ENCODE measurements at regions not wholly inside any gene's neighbourhood (a gene's known extent, or its start where the extent isn't known, plus 50 kb on each side); places are given as distances from the start of the nearest gene placed in this dataset.

DNA sequence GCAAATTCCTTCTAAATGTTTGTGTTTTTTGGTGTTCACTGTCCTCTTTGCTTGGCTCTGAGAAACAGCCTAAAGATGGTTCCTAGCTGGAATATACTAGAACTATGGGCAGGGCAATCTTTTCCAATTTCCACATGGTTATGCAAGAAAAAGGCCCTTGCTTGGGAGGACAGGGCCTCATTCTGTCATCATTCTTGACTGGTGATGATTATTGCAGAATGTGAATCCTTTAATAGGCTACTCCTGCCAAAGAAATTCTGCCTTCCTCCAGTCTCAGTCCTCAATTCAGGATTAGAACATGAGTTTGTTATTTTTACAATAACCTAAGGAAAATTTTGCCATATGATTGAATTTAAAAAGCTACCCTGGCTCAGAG is 218.7 kb downstream of the HNMT start:
- FAIRE-seq = no peak
- H3K36me3 ChIP-seq (ENCODE audit: control insufficient read depth in 2 of 3, insufficient read depth in 3 of 3, low read length in 3 of 3) = no peaks in the 10 kb centered on the region
- H3K4me1 ChIP-seq (ENCODE audit: control insufficient read depth in 2 of 3, insufficient read depth in 2 of 3, low read depth in 1 of 3, low read length in 3 of 3) = no peaks in the 10 kb centered on the region
- TF ChIP-seq, protein P1, sequence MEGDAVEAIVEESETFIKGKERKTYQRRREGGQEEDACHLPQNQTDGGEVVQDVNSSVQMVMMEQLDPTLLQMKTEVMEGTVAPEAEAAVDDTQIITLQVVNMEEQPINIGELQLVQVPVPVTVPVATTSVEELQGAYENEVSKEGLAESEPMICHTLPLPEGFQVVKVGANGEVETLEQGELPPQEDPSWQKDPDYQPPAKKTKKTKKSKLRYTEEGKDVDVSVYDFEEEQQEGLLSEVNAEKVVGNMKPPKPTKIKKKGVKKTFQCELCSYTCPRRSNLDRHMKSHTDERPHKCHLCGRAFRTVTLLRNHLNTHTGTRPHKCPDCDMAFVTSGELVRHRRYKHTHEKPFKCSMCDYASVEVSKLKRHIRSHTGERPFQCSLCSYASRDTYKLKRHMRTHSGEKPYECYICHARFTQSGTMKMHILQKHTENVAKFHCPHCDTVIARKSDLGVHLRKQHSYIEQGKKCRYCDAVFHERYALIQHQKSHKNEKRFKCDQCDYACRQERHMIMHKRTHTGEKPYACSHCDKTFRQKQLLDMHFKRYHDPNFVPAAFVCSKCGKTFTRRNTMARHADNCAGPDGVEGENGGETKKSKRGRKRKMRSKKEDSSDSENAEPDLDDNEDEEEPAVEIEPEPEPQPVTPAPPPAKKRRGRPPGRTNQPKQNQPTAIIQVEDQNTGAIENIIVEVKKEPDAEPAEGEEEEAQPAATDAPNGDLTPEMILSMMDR (IDR thresholded peaks at IDR 0.05; ENCODE audit: borderline replicate concordance, extremely low read depth, insufficient read depth) = no peak
- no peaks in the 10 kb centered on the region for H3K27me3 ChIP-seq (ENCODE audit: control insufficient read depth, insufficient read depth, low read length)
- no peak overlapping the region for H3K4me3 ChIP-seq (ENCODE audit: low read length in 3 of 3)
- H3K9me3 ChIP-seq (ENCODE audit: control insufficient read depth in 2 of 3, insufficient read depth in 1 of 3, low read length in 3 of 3) = no peaks in the 10 kb centered on the region
- DNase-seq = no peak
- H3K27ac ChIP-seq (ENCODE audit: low read depth in 2 of 2, low read length in 2 of 2) = no peak overlapping the region
- intact Hi-C loops (cut with DNase I) = no loop called here
- H3K9ac ChIP-seq (ENCODE audit: low read length in 3 of 3) = no peak overlapping the region

GRCh38 chr2:138183705-138184104 is 219.4 kb downstream of the HNMT start:
- Histone ChIP-seq H3K27me3 (ENCODE audit: control insufficient read depth, insufficient read depth, low read length) (no peaks in the 10 kb centered on the region), H3K4me3 (ENCODE audit: low read length in 3 of 3) (no peak overlapping the region), H3K27ac (ENCODE audit: low read depth in 2 of 2, low read length in 2 of 2) (no peak overlapping the region), H3K9ac (ENCODE audit: low read length in 3 of 3) (no peak overlapping the region), H3K9me3 (ENCODE audit: control insufficient read depth in 2 of 3, insufficient read depth in 1 of 3, low read length in 3 of 3) (no peaks in the 10 kb centered on the region), H3K36me3 (ENCODE audit: control insufficient read depth in 2 of 3, insufficient read depth in 3 of 3, low read length in 3 of 3) (no peaks in the 10 kb centered on the region), H3K4me1 (ENCODE audit: control insufficient read depth in 2 of 3, insufficient read depth in 2 of 3, low read depth in 1 of 3, low read length in 3 of 3) (no peaks in the 10 kb centered on the region)
- TF ChIP-seq, protein P1 (IDR thresholded peaks at IDR 0.05; ENCODE audit: borderline replicate concordance, extremely low read depth, insufficient read depth) = no peak
- DNase-seq (no peak), FAIRE-seq (no peak)
- intact Hi-C loops (cut with DNase I) = no loop called here

GRCh38 chr2:138184428-138184827 is 220.2 kb downstream of the HNMT start:
- H3K9ac ChIP-seq (ENCODE audit: low read length in 3 of 3) = no peak overlapping the region
- H3K4me1 ChIP-seq (ENCODE audit: control insufficient read depth in 2 of 3, insufficient read depth in 2 of 3, low read depth in 1 of 3, low read length in 3 of 3) = no peaks in the 10 kb centered on the region
- no peaks in the 10 kb centered on the region for H3K27me3 ChIP-seq (ENCODE audit: control insufficient read depth, insufficient read depth, low read length)
- no peak overlapping the region for H3K27ac ChIP-seq (ENCODE audit: low read depth in 2 of 2, low read length in 2 of 2)
- FAIRE-seq (no peak), DNase-seq (no peak)
- TF ChIP-seq, protein P1 (IDR thresholded peaks at IDR 0.05; ENCODE audit: borderline replicate concordance, extremely low read depth, insufficient read depth) = no peak
- intact Hi-C loops (cut with DNase I) = no loop called here
- no peaks in the 10 kb centered on the region for H3K36me3 ChIP-seq (ENCODE audit: control insufficient read depth in 2 of 3, insufficient read depth in 3 of 3, low read length in 3 of 3)
- no peak overlapping the region for H3K4me3 ChIP-seq (ENCODE audit: low read length in 3 of 3)
- no peaks in the 10 kb centered on the region for H3K9me3 ChIP-seq (ENCODE audit: control insufficient read depth in 2 of 3, insufficient read depth in 1 of 3, low read length in 3 of 3)

DNA sequence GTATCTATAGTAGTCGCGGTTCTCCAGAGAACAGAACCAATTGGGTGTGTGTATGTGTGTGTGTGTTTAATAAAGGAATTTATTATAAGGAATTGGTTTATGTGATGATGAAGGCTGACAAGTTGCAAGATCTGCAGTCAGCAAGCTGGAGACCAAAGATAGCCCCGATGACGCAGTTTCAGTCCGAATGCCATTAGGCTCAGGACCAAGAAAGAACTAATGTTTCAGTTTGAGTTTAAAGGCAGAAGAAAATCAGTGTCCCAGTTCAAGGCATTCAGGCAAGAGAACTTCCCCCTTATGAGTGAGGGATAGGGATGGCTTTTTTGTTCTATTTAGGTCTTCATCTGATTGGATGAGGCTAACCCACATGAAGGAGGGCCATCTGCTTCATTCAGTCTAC is 221.6 kb downstream of the HNMT start:
- H3K27ac ChIP-seq (ENCODE audit: low read depth in 2 of 2, low read length in 2 of 2) = no peak overlapping the region
- no peaks in the 10 kb centered on the region for H3K4me1 ChIP-seq (ENCODE audit: control insufficient read depth in 2 of 3, insufficient read depth in 2 of 3, low read depth in 1 of 3, low read length in 3 of 3)
- H3K9me3 ChIP-seq (ENCODE audit: control insufficient read depth in 2 of 3, insufficient read depth in 1 of 3, low read length in 3 of 3) = no peaks in the 10 kb centered on the region
- TF ChIP-seq, protein P1 (IDR thresholded peaks at IDR 0.05; ENCODE audit: borderline replicate concordance, extremely low read depth, insufficient read depth) = no peak
- FAIRE-seq = no peak
- intact Hi-C loops (cut with DNase I) = no loop called here
- no peak for DNase-seq
- no peak overlapping the region for H3K4me3 ChIP-seq (ENCODE audit: low read length in 3 of 3)
- no peaks in the 10 kb centered on the region for H3K36me3 ChIP-seq (ENCODE audit: control insufficient read depth in 2 of 3, insufficient read depth in 3 of 3, low read length in 3 of 3)
- H3K27me3 ChIP-seq (ENCODE audit: control insufficient read depth, insufficient read depth, low read length) = no peaks in the 10 kb centered on the region
- no peak overlapping the region for H3K9ac ChIP-seq (ENCODE audit: low read length in 3 of 3)
